ENCODE measurements at regions not wholly inside any gene's neighbourhood (a gene's known extent, or its start where the extent isn't known, plus 50 kb on each side); places are given as distances from the start of the nearest gene placed in this dataset.
A peak's percentile ranks its signal among the peaks of the same experiment; 100 is the strongest.

DNA sequence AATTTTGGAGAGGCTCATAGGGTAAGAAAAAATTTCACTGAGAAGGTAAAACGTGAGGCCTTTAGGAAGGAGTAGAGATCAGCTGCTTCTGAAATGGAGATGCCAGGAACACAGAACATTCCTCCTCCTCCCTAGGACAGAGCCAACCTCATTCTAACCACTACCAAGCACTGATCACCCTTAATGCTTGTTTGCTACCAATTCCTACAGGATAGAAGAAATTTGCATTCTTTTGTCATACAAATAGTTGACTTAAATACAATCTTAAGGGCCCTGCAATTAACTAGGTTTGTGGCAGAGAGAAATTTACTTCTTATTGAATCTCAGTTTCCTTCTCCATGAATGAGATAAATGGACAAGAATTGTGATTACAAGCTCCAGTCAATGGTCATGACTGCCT lies 780.2 kb upstream of the WWC1 start:
- DNase-seq, result no peak

- no peak for DNase-seq
Observed at GRCh38 chr5:167512111-167512510, 779.3 kb upstream of the WWC1 start.

- DNase-seq, result peak; percentile 50
Observed at GRCh38 chr5:167513381-167513780, 778.1 kb upstream of the WWC1 start.

DNA sequence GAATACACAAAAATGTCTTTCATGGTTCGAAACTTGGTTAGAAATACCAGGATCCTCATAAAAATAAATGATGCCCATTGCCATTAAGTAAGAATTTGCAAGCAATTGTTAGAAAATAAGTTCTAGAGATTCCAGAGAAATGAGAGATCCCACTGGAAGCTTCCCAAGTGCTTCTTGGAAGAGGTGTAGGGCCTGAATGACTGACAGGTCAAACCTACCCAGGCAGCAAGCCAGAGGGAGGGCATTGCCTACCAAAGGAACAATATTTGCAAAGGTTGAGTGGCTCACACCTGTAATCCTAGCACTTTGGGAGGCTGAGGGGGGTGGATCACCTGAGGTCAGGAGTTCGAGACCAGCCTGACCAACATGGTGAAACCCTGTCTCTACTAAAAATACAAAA lies 777.0 kb upstream of the WWC1 start:
- DNase-seq, result no peak

GRCh38 chr5:167525004-167525403 lies 766.4 kb upstream of the WWC1 start:
- no peak for DNase-seq

- DNase-seq, result no peak
Observed at GRCh38 chr5:167528651-167529050, 762.8 kb upstream of the WWC1 start.

- no peak for DNase-seq
Observed at GRCh38 chr5:167530548-167530947, 760.9 kb upstream of the WWC1 start.

GRCh38 chr5:167533814-167534795 lies 757.3 kb upstream of the WWC1 start:
- DNase-seq, result no peak

DNA sequence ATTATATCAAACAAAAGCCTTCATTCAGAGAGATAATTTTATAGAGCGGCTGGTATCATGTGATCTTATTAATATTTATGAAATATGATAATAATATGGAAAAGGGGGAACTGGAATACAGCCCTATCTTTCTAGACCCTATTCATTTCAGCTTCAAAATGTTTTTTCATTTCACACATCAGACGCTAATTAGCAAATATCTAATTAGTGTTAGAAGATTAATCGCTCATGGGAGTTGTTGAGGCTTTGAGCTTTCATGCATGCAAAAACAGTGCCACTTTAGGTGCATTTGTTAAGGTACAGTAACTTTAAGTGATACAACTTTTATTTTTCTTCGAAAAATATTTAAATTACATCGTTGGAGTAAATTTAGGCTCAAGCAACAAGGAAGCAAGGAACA lies 751.7 kb upstream of the WWC1 start:
- DNase-seq, result no peak

GRCh38 chr5:167546270-167546669 lies 745.2 kb upstream of the WWC1 start:
- DNase-seq, result no peak

DNA sequence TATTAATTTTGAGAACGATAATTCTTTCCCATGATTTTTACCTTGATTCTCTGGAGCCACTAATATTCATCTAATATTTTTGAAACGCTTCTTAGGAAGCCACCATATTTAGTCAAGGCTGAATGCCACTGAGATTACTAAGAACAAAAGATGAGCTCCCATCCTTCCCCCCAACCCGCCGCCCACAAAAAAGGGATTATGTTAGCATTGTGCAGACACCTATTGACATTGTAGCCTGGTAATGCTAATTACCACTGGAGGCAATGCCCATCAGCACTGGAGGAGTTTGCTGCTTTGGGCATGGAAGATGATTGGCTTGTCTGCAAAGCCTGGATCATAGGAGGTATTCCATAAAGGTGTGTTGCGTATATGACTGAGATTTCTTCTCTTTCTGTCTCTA lies 739.1 kb upstream of the WWC1 start:
- no peak for DNase-seq

GRCh38 chr5:167553511-167553910 lies 737.9 kb upstream of the WWC1 start:
- DNase-seq, result no peak

DNA sequence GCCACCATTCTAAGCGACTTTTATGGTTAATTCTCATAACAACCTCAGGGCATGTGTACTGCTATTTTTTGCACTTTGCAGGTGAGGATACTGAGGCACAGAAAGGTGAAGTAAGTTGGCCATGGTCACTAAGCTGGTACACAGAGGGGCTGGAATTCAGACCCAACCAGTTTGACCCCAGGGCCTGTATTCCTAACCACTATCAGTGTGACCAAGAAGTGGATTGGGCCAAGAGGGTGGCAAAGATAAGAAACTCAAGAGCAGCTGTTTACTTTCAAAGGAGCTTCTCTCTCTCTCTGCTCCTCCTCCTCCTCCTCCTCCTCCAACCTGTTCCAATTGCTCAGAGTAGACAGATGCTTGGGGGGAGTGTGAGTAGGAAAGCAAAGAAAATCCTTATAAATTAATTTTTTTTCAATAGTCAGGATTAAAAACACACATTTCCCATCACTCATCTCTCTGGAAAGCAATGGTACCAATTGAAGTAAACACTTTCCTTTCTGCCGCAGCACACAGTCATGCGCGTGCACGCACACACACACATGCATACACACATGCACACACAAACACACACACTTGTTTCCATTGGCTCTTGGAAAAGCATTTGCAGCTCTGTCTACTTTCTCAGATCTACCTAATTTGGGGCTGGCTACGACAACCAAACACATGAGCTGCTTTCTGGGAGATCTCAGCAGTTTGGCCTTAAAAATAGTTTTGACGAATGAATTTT lies 736.7 kb upstream of the WWC1 start:
- no peak for DNase-seq

DNA sequence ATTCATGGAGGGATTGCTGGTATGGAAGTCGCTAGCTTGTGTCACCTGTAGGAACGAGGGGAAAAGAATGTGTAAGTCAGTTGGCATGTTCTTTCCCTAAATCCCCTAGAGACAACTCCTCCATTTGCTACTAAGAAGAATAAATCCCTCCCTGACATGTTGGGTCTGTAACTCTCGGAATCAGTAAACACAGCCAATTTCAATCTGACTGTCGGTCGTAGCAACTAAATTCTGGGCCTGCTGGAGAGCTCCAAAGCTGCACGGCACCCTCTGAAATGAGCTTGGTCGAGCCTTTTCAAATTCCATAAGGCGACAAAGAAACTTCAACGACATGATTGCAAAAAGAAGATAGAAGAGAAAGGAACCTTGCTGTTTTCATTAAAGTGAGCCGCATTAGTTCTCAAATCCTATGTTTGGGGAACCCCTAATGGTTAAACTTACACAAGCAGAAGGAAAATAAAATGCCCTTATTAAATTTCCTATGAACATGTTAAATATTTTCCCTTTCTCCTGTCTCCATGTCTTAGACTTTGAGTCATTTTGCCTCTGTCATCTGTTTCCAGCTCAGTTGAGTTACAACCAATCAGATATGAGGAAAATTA lies 735.8 kb upstream of the WWC1 start:
- peak; percentile 8 for DNase-seq

DNA sequence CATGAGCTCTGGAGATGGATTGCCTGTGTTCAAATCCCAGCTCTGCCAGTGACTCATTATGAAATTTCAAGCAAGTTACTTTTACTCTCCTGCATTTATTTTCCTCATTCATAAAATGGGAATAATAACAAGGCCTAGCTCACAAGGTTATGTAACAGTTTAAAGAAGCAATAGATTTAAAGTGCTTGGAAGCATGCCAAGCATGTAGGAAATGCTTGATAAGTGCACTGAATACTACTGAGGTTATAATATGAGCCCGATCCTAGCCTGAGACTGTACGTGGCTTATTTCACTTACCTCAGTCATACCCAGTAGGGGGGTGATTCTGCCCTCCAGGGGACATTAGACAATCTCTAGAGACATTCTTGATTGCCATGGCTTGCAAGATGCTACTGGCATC lies 734.1 kb upstream of the WWC1 start:
- DNase-seq, result no peak

DNA sequence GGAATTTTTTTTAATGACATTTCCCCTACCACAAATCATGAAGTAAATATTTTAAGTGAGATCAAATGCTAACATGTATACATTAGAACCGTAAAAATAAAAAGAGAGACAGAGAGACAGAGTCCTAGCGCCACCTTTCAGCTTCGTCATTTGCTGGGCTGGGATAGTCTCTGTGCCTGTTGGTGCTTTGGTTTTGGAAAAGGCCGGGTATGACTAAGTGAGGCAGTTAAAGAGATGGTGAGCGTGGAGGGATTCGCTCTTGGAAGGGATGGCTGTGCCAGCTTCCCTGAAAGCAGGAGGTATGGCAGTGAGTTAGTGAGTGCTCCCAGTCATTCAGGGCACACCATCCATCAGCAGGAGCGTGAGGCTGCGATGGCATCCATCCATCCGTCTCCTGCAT lies 729.6 kb upstream of the WWC1 start:
- DNase-seq, result no peak

GRCh38 chr5:167564275-167564674 lies 727.2 kb upstream of the WWC1 start:
- DNase-seq, result no peak

DNA sequence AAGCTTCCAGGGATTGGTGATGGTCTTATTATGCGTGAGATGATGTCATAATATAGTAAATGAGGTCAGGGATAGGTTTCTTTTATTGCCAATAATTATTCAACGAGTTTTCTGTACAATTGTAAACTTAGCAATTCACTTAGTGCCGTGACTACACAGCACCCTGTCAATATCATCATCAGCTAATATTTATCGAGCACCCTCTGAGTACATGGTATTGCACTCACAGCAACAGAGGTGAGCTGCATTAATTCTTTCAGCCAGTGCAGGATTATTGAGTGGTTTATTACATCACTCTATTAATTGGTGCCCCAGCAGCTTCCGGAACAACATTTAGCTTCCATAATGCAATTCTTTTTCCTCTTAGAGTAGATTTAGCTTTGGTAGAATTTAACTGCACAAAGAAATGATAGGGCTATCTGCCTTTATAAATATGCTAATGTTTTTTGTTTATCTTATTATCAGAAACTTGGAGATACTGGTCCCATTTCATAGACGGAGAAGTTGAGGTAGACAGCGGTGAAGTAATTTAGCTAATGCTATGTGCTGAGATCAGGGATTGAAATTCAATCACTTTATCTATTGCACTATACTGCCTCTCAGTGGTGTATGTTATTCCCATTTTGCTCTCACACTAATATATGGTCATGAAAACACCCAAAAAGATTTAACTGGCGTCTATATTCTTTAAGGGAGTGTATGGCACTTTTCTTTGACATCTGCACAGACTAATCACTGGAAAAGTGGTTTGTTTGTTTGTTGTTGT lies 726.1 kb upstream of the WWC1 start:
- DNase-seq, result peak; percentile 48

GRCh38 chr5:167570431-167570830 lies 721.0 kb upstream of the WWC1 start:
- no peak for DNase-seq

DNA sequence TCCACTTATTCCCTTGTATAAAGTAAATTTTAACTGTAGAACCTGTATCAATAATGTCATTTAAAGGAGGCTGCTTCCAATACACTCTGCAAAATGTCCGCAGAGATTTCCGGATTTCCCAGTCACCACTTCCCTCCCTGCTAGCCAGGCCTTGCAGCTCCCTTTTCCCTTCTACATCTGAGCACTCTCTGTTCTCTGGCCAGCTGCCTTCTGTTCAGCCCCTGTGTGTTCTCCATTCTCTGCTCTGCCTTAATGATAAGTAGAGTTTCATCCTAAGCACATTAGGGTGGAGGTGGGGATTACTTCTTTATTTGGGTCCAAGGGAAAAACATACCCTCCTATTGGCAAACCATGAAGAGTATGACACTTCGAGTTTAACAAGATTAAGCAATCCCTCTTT lies 719.6 kb upstream of the WWC1 start:
- DNase-seq, result no peak

DNA sequence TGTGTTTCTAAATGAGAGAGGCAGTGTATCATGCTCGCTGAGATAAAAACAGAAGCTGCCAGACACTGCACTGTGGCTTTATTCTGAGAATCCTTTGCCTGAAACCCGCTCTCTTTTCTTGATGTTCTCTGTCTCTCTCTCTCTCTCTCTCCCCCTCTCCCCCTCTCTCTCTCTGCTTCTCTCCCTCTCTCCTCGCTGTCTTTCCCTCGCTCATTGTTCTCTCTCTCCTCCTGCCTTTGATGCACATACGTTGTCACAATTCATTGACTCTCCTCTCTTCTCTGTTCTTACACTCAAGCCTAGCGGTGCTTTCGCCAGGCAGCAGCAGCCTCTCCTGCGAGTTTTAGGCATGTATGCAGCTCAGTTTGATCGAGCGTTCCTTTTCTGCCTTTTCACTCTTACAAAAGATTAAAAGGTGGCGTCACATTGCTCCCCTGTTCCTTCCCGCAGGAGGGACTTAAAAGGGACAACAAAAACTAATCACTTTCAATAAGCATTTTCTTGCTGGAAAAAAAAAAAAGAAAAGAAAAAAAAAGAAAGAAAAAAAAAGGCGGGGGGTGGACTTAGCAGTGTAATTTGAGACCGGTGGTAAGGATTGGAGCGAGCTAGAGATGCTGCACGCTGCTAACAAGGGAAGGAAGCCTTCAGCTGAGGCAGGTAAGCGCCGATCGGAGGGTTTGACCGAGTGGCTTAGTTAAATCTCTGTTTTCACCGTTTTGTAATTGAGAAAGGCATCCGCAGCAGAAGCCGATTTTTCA lies 717.9 kb upstream of the WWC1 start:
- DNase-seq, result peak; percentile 91

DNA sequence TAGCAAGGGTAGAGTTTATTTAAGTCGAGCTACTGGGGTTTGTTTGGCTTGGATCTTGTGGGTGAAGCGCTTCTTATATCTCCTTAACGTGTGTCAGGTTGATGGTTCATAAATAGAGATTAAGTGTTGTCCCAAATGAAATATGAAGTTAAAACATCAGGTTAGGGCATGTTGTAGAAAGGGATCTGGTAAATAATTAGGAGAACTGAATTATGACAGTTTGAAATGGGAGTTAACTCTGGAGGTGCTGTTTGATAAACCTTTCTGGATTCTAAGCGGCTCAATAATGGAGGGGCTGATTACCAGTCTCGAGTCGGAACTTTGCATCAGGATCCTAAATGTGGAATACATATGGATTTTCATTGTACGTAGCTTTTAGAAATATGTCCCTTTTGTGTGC lies 717.0 kb upstream of the WWC1 start:
- DNase-seq, result peak; percentile 56
